NCI-H2081 (cell line): ENCODE measurements at regions not wholly inside any gene's neighbourhood (a gene's known extent, or its start where the extent isn't known, plus 50 kb on each side); places are given as distances from the start of the nearest gene placed in this dataset.

Experiments
- DNase-seq, 2 experiments: peaks; one replicate each; lab custom pipeline; 2025; lab: John Stamatoyannopoulos, UW

- no peak for DNase-seq
Measured at GRCh38 chr1:230003409-230003808, 63.6 kb upstream of the GALNT2 start.

GRCh38 chr1:230005040-230005439 lies 62.0 kb upstream of the GALNT2 start:
- DNase-seq = no peak

- no peak for DNase-seq
Measured at GRCh38 chr1:230008721-230009120, 58.3 kb upstream of the GALNT2 start.

GRCh38 chr1:230009611-230010313 lies 57.3 kb upstream of the GALNT2 start:
- no peak for DNase-seq

- no peak for DNase-seq
Measured at GRCh38 chr1:230010603-230011332, 56.3 kb upstream of the GALNT2 start.

GRCh38 chr1:230011333-230012092 lies 55.5 kb upstream of the GALNT2 start:
- DNase-seq = no peak

GRCh38 chr1:230012093-230012393 lies 55.0 kb upstream of the GALNT2 start:
- no peak for DNase-seq

- DNase-seq = no peak
Measured at GRCh38 chr1:230012741-230013140, 54.3 kb upstream of the GALNT2 start.

- no peak for DNase-seq
Measured at GRCh38 chr1:230016159-230016558, 50.9 kb upstream of the GALNT2 start.
